Osteoblast (primary cell): ENCODE measurements at regions not wholly inside any gene's neighbourhood (a gene's known extent, or its start where the extent isn't known, plus 50 kb on each side); places are given as distances from the start of the nearest gene placed in this dataset.
"Not testable (repeated sequence)": the region's sequence is repeated elsewhere in the genome, so short reads cannot be mapped to it uniquely, and the experiment has no call there.

Source experiments
- DNase-seq: peaks from one replicate; pipeline ENCODE4 v3.0.0; 2011; ENCODE audit warnings: low spot score, mixed read lengths; ENCODE audit not compliant: insufficient read length; ENCODE audit errors: missing footprints
- H2AFZ ChIP-seq: 2 replicates; pipeline ENCODE4 v1.6.0; 2011; ENCODE audit warnings: mild to moderate bottlenecking, low read length
- H3K27ac ChIP-seq: 2 replicates; pipeline ENCODE4 v1.5.1; 2011; ENCODE audit warnings: mild to moderate bottlenecking, low read depth, low read length, moderate library complexity
- H3K27me3 ChIP-seq: 2 replicates; pipeline ENCODE4 v1.6.0; 2012; ENCODE audit warnings: mild to moderate bottlenecking, control low read depth, inconsistent platforms, low read length, moderate library complexity; ENCODE audit not compliant: insufficient read depth
- H3K36me3 ChIP-seq: 2 replicates; pipeline ENCODE4 v1.5.1; 2011; ENCODE audit warnings: mild to moderate bottlenecking, low read length, control low read depth, moderate library complexity; ENCODE audit not compliant: insufficient read depth
- H3K4me1 ChIP-seq: 2 replicates; pipeline ENCODE4 v1.5.1; 2011; ENCODE audit warnings: mild to moderate bottlenecking, low read length, control low read depth, moderate library complexity; ENCODE audit not compliant: insufficient read depth
- H3K4me2 ChIP-seq: 2 replicates; pipeline ENCODE4 v1.6.0; 2011; ENCODE audit warnings: mild to moderate bottlenecking, low read length; ENCODE audit not compliant: insufficient read depth
- H3K4me3 ChIP-seq: fragments of 200-600 bp; sonication (generic); 3 replicates; pipeline ENCODE4 v1.5.1; 2012; ENCODE audit warnings: mild to moderate bottlenecking, low read length, inconsistent platforms; ENCODE audit not compliant: insufficient read depth
- H3K79me2 ChIP-seq: 2 replicates; pipeline ENCODE4 v1.6.0; 2012; ENCODE audit warnings: mild to moderate bottlenecking, low read length, control low read depth, inconsistent platforms; ENCODE audit not compliant: insufficient read depth
- H3K9me3 ChIP-seq: 2 replicates; pipeline ENCODE4 v1.5.1; 2011; ENCODE audit warnings: low read depth, low read length, control low read depth
- H4K20me1 ChIP-seq: 2 replicates; pipeline ENCODE4 v1.6.0; 2012; ENCODE audit warnings: mild to moderate bottlenecking, low read length, control low read depth; ENCODE audit not compliant: insufficient read depth
- CTCF ChIP-seq: IDR thresholded peaks from 2 replicates; pipeline ENCODE4 v1.5.1; 2011; ENCODE audit warnings: mild to moderate bottlenecking, low read depth, low read length, moderate library complexity; ENCODE audit errors: extremely low read depth

- no peak for DNase-seq
- Histone ChIP-seq H3K36me3 (no peaks in the 10 kb centered on the region), H3K27me3 (no peaks in the 10 kb centered on the region), H3K27ac (no peak overlapping the region), H3K4me2 (no peak overlapping the region), H2AFZ (no peak overlapping the region), H3K4me3 (no peak overlapping the region), H3K4me1 (peaks cover 6% of the 10 kb centered on the region), H3K9me3 (no peaks in the 10 kb centered on the region), H4K20me1 (no peaks in the 10 kb centered on the region), H3K79me2 (no peaks in the 10 kb centered on the region)
- TF ChIP-seq CTCF = no peak
Measured at GRCh38 chr6:21933351-21933750, 339.8 kb downstream of the SOX4 start.

GRCh38 chr6:21935142-21935541, 341.6 kb downstream of the SOX4 start:
- Histone ChIP-seq H3K4me2 (no peak overlapping the region), H2AFZ (no peak overlapping the region), H3K4me1 (peaks cover 6% of the 10 kb centered on the region), H4K20me1 (no peaks in the 10 kb centered on the region), H3K4me3 (no peak overlapping the region), H3K27me3 (no peaks in the 10 kb centered on the region), H3K36me3 (no peaks in the 10 kb centered on the region), H3K9me3 (no peaks in the 10 kb centered on the region), H3K79me2 (no peaks in the 10 kb centered on the region), H3K27ac (peak overlapping the region; percentile 34)
- DNase-seq = no peak
- TF ChIP-seq CTCF = no peak

GRCh38 chr6:21935561-21936028, 342.0 kb downstream of the SOX4 start:
- Histone ChIP-seq H4K20me1 (no peaks in the 10 kb centered on the region), H3K36me3 (no peaks in the 10 kb centered on the region), H3K4me2 (no peak overlapping the region), H3K27ac (peak overlapping the region; percentile 34), H3K79me2 (no peaks in the 10 kb centered on the region), H2AFZ (no peak overlapping the region), H3K9me3 (no peaks in the 10 kb centered on the region), H3K4me3 (no peak overlapping the region), H3K27me3 (no peaks in the 10 kb centered on the region), H3K4me1 (peaks cover 6% of the 10 kb centered on the region)
- TF ChIP-seq CTCF = peak; percentile 71
- DNase-seq = no peak

GRCh38 chr6:21937466-21937865, 343.9 kb downstream of the SOX4 start:
- Histone ChIP-seq H3K79me2 (no peaks in the 10 kb centered on the region), H3K4me2 (no peak overlapping the region), H3K36me3 (no peaks in the 10 kb centered on the region), H3K4me3 (no peak overlapping the region), H3K27me3 (no peaks in the 10 kb centered on the region), H3K9me3 (no peaks in the 10 kb centered on the region), H2AFZ (no peak overlapping the region), H3K27ac (no peak overlapping the region), H3K4me1 (peaks cover 8% of the 10 kb centered on the region), H4K20me1 (no peaks in the 10 kb centered on the region)
- DNase-seq = no peak
- no peak for TF ChIP-seq CTCF

GRCh38 chr6:21939066-21939465, 345.5 kb downstream of the SOX4 start:
- peaks cover 17% of the 10 kb centered on the region for H3K4me1 ChIP-seq
- DNase-seq, H3K9me3 ChIP-seq, H3K27me3 ChIP-seq, H3K4me2 ChIP-seq, H3K36me3 ChIP-seq, H3K27ac ChIP-seq, H3K79me2 ChIP-seq, H3K4me3 ChIP-seq, H2AFZ ChIP-seq, H4K20me1 ChIP-seq: not testable (repeated sequence)
